Stimulated activated CD8-positive, alpha-beta memory T cell treated with anti-CD3 and anti-CD28 coated beads, Interleukin-15, amount 100 ng/mL, for 4 hours (primary cell): ENCODE measurements at regions not wholly inside any gene's neighbourhood (a gene's known extent, or its start where the extent isn't known, plus 50 kb on each side); places are given as distances from the start of the nearest gene placed in this dataset.
A peak's percentile ranks its signal among the peaks of the same experiment; 100 is the strongest.

ENCODE experiments used
- DNase-seq, 2 donors: peaks; one replicate each; pipeline ENCODE4 v3.0.0-alpha.2; 2020; ENCODE audit warnings: low read depth in 2 of 2

- no peak for DNase-seq
Observed at GRCh38 chr13:97057176-97057575, 62.9 kb upstream of the OXGR1 start.

- no peak for DNase-seq
Observed at GRCh38 chr13:97058391-97058790, 64.1 kb upstream of the OXGR1 start.

GRCh38 chr13:97058926-97059325 lies 64.7 kb upstream of the OXGR1 start:
- no peak for DNase-seq

- no peak for DNase-seq
Observed at GRCh38 chr13:97067017-97067895, 73.0 kb upstream of the OXGR1 start.

GRCh38 chr13:97068151-97068550 lies 73.9 kb upstream of the OXGR1 start:
- DNase-seq, result no peak

- no peak for DNase-seq
Observed at GRCh38 chr13:97069050-97069815, 75.0 kb upstream of the OXGR1 start.

GRCh38 chr13:97072297-97072696 lies 78.0 kb upstream of the OXGR1 start:
- no peak for DNase-seq

GRCh38 chr13:97074618-97075017 lies 80.3 kb upstream of the OXGR1 start:
- DNase-seq, result no peak

GRCh38 chr13:97076898-97077297 lies 82.6 kb upstream of the OXGR1 start:
- DNase-seq, result no peak

- no peak for DNase-seq
Observed at GRCh38 chr13:97077341-97077740, 83.1 kb upstream of the OXGR1 start.

GRCh38 chr13:97079726-97080125 lies 85.5 kb upstream of the OXGR1 start:
- DNase-seq, result no peak

GRCh38 chr13:97082461-97083207 lies 88.4 kb upstream of the OXGR1 start:
- DNase-seq, result no peak

GRCh38 chr13:97091196-97091595 lies 96.9 kb upstream of the OXGR1 start:
- DNase-seq, result no peak

GRCh38 chr13:97100821-97101220 lies 106.5 kb upstream of the OXGR1 start:
- DNase-seq, result no peak

- no peak for DNase-seq
Observed at GRCh38 chr13:97101912-97102708, 107.8 kb upstream of the OXGR1 start.

- no peak for DNase-seq
Observed at GRCh38 chr13:97106323-97106722, 112.0 kb upstream of the OXGR1 start.

- DNase-seq, result no peak
Observed at GRCh38 chr13:97107815-97108529, 113.7 kb upstream of the OXGR1 start.

GRCh38 chr13:97108530-97108900 lies 113.6 kb upstream of the MBNL2 start:
- DNase-seq, result no peak

- no peak for DNase-seq
Observed at GRCh38 chr13:97109256-97109655, 112.9 kb upstream of the MBNL2 start.

GRCh38 chr13:97109841-97110492 lies 112.2 kb upstream of the MBNL2 start:
- peak; percentile 42 to 50 for DNase-seq
